ENCODE measurements at regions not wholly inside any gene's neighbourhood (a gene's known extent, or its start where the extent isn't known, plus 50 kb on each side); places are given as distances from the start of the nearest gene placed in this dataset.

- no peak for TF ChIP-seq CTCF (IDR thresholded peaks at IDR 0.05)
- no peak for TF ChIP-seq TAF1 (IDR thresholded peaks at IDR 0.05; ENCODE audit: borderline replicate concordance, low read depth, low read length)
- no peak for TF ChIP-seq USF2 (IDR thresholded peaks at IDR 0.05; ENCODE audit: borderline replicate concordance, low read depth, low read length)
Observed at GRCh38 chr1:157380523-157380922, 171.8 kb downstream of the FCRL5 start.

Data from SK-N-SH (cell line).